HEK293 (cell line): ENCODE measurements at regions not wholly inside any gene's neighbourhood (a gene's known extent, or its start where the extent isn't known, plus 50 kb on each side); places are given as distances from the start of the nearest gene placed in this dataset.

ENCODE experiments used
- CTCF ChIA-PET: fragments of 350-600 bp; formaldehyde crosslinking; extraction: SDS; loops from one replicate; lab custom pipeline; 2021; ENCODE audit warnings: antibody characterized with exemption; lab: Yijun Ruan, JAX
- POLR2A ChIA-PET: fragments of 300-600 bp; formaldehyde crosslinking; extraction: SDS; loops from one replicate; lab custom pipeline; 2020; ENCODE audit warnings: antibody characterized with exemption, inconsistent platforms; lab: Yijun Ruan, JAX
- H3K27ac ChIP-seq: fragments of 200-500 bp; sonication (Bioruptor generic); 2 replicates; pipeline ENCODE4 v1.5.1; 2014; ENCODE audit warnings: low read depth, low read length, control low read depth, inconsistent platforms; ENCODE audit errors: extremely low read depth
- H3K36me3 ChIP-seq, 2 experiments: fragments of 200-500 bp in 1 of 2; sonication (Bioruptor generic) in 1 of 2; 1 replicate in 1 of 2; 2 replicates in 1 of 2; pipeline ENCODE4 v1.5.1; 2014 to 2017; ENCODE audit warnings: inconsistent platforms in 2 of 2, low read length in 2 of 2; ENCODE audit not compliant: control insufficient read depth in 2 of 2, insufficient read depth in 1 of 2
- H3K4me1 ChIP-seq: fragments of 200-500 bp; sonication (Bioruptor generic); 2 replicates; pipeline ENCODE4 v1.5.1; 2014; ENCODE audit warnings: mild to moderate bottlenecking, low read length, inconsistent platforms; ENCODE audit not compliant: control insufficient read depth, insufficient read depth
- H3K4me3 ChIP-seq: 2 replicates; pipeline ENCODE4 v1.5.1; 2011; ENCODE audit warnings: low read depth, mild to moderate bottlenecking, control low read depth, low read length, moderate library complexity
- H3K9me3 ChIP-seq: fragments of 200-500 bp; sonication (Bioruptor generic); 2 replicates; pipeline ENCODE4 v1.5.1; 2014; ENCODE audit warnings: low read depth, low read length, inconsistent platforms; ENCODE audit not compliant: control insufficient read depth, insufficient read depth
- CTCF ChIP-seq: fragments of 450-650 bp; formaldehyde crosslinking; IDR thresholded peaks from 2 replicates; pipeline ENCODE4 v1.5.1; 2016; ENCODE audit warnings: missing biosample characterization, missing genetic modification characterization
- ELK4 ChIP-seq: IDR thresholded peaks from 2 replicates; pipeline ENCODE4 v1.6.1; 2011; ENCODE audit warnings: mild to moderate bottlenecking, low read depth, low read length, borderline replicate concordance
- IKZF3 ChIP-seq: fragments of 450-650 bp; IDR thresholded peaks from 2 replicates; pipeline ENCODE4 v1.5.0; 2018; ENCODE audit warnings: missing biosample characterization, mild to moderate bottlenecking, missing genetic modification characterization, moderate library complexity
- KLF10 ChIP-seq: fragments of 450-650 bp; IDR thresholded peaks from 2 replicates; pipeline ENCODE4 v1.5.1; 2018; ENCODE audit warnings: missing biosample characterization, mild to moderate bottlenecking, missing genetic modification characterization
- KLF9 ChIP-seq: fragments of 450-650 bp; formaldehyde crosslinking; IDR thresholded peaks from 2 replicates; pipeline ENCODE4 v1.5.1; 2016; ENCODE audit warnings: missing biosample characterization, missing genetic modification characterization, low read depth
- SP7 ChIP-seq: fragments of 450-650 bp; formaldehyde crosslinking; IDR thresholded peaks from 2 replicates; pipeline ENCODE4 v1.5.1; 2016; ENCODE audit warnings: missing biosample characterization, missing genetic modification characterization
- TRIM28 ChIP-seq: IDR thresholded peaks from 2 replicates; pipeline ENCODE4 v1.6.1; 2011; ENCODE audit warnings: low read length, control low read depth, borderline replicate concordance
- ZBTB44 ChIP-seq: fragments of 450-650 bp; IDR thresholded peaks from 2 replicates; pipeline ENCODE4 v1.5.1; 2018; ENCODE audit warnings: missing biosample characterization, mild to moderate bottlenecking, missing genetic modification characterization
- ZNF18 ChIP-seq: fragments of 450-650 bp; formaldehyde crosslinking; IDR thresholded peaks from 2 replicates; pipeline ENCODE4 v1.5.1; 2016; ENCODE audit warnings: missing biosample characterization, missing genetic modification characterization
- ZNF221 ChIP-seq: fragments of 450-650 bp; formaldehyde crosslinking; IDR thresholded peaks from 2 replicates; pipeline ENCODE4 v1.5.1; 2017; ENCODE audit warnings: missing biosample characterization, missing genetic modification characterization, borderline replicate concordance
- ZNF280C ChIP-seq: fragments of 450-650 bp; formaldehyde crosslinking; IDR thresholded peaks from 2 replicates; pipeline ENCODE4 v1.5.1; 2016; ENCODE audit warnings: missing biosample characterization, missing genetic modification characterization
- ZNF354C ChIP-seq: fragments of 450-650 bp; formaldehyde crosslinking; IDR thresholded peaks from 2 replicates; pipeline ENCODE4 v1.5.1; 2016; ENCODE audit warnings: missing biosample characterization, missing genetic modification characterization, low read depth, borderline replicate concordance
- ZNF362 ChIP-seq: fragments of 450-650 bp; formaldehyde crosslinking; IDR thresholded peaks from 2 replicates; pipeline ENCODE4 v1.5.1; 2016; ENCODE audit warnings: missing biosample characterization, missing genetic modification characterization
- ZNF449 ChIP-seq: fragments of 450-650 bp; formaldehyde crosslinking; IDR thresholded peaks from 2 replicates; pipeline ENCODE4 v1.5.1; 2017; ENCODE audit warnings: missing biosample characterization, mild to moderate bottlenecking, missing genetic modification characterization, moderate library complexity
- ZNF48 ChIP-seq: fragments of 450-650 bp; formaldehyde crosslinking; IDR thresholded peaks from 2 replicates; pipeline ENCODE4 v1.5.1; 2016; ENCODE audit warnings: missing biosample characterization, missing genetic modification characterization
- ZNF513 ChIP-seq: fragments of 450-650 bp; IDR thresholded peaks from 2 replicates; pipeline ENCODE4 v1.5.1; 2018; ENCODE audit warnings: missing biosample characterization, missing genetic modification characterization
- ZNF544 ChIP-seq: fragments of 450-650 bp; formaldehyde crosslinking; IDR thresholded peaks from 2 replicates; pipeline ENCODE4 v1.5.0; 2017; ENCODE audit warnings: missing biosample characterization, missing genetic modification characterization
- ZSCAN5A ChIP-seq: fragments of 450-650 bp; formaldehyde crosslinking; IDR thresholded peaks from 2 replicates; pipeline ENCODE4 v1.5.1; 2016; ENCODE audit warnings: missing biosample characterization, missing genetic modification characterization
- ZXDB ChIP-seq: fragments of 450-650 bp; formaldehyde crosslinking; IDR thresholded peaks from 2 replicates; pipeline ENCODE4 v1.5.1; 2016; ENCODE audit warnings: missing biosample characterization, missing genetic modification characterization

GRCh38 chr6:134657343-134657742 is 292.6 kb downstream of the ALDH8A1 start:
- Histone ChIP-seq H3K36me3 (no peaks in the 10 kb centered on the region), H3K27ac (no peak overlapping the region), H3K4me3 (no peak overlapping the region), H3K4me1 (no peaks in the 10 kb centered on the region), H3K9me3 (no peaks in the 10 kb centered on the region)
- ChIA-PET POLR2A (no interaction called here), CTCF (interaction anchor here (0.5 to 1.9 kb wide), 5 partner anchors 16 to 534 kb away, joined by 3 to 15 read pairs (median 3); no protein-coding TSS in a partner anchor)
- TF ChIP-seq TRIM28 (no peak), ZBTB44 (tag by site-specific recombination) (no peak), KLF9 (no peak), ZNF18 (tag by site-specific recombination) (no peak), CTCF (tag by site-specific recombination) (no peak), ELK4 (no peak), ZXDB (tag by site-specific recombination) (no peak), ZNF48 (tag by site-specific recombination) (no peak), ZNF221 (tag by site-specific recombination) (no peak), ZNF362 (tag by site-specific recombination) (no peak), KLF10 (no peak)

- Histone ChIP-seq H3K4me1 (no peaks in the 10 kb centered on the region), H3K36me3 (no peaks in the 10 kb centered on the region), H3K9me3 (no peaks in the 10 kb centered on the region), H3K27ac (no peak overlapping the region), H3K4me3 (no peak overlapping the region)
- CTCF ChIA-PET: interaction anchor here (2.1 kb wide), 1 partner anchor 13 kb away, joined by 9 read pairs; no protein-coding TSS in a partner anchor
- POLR2A ChIA-PET: no interaction called here
- TF ChIP-seq SP7 (tag by site-specific recombination): no peak
- TF ChIP-seq ZSCAN5A (tag by site-specific recombination): no peak
- no peak for TF ChIP-seq IKZF3 (tag by site-specific recombination)
- no peak for TF ChIP-seq ZNF449 (tag by site-specific recombination)
- no peak for TF ChIP-seq ZNF513 (tag by site-specific recombination)
- no peak for TF ChIP-seq ZNF280C
- no peak for TF ChIP-seq ZNF354C (tag by site-specific recombination)
- TF ChIP-seq ZNF544: no peak
- TF ChIP-seq, all 188 proteins: peak for 0
Measured at GRCh38 chr6:134654751-134655150, 295.1 kb downstream of the ALDH8A1 start.
